CD14-positive monocyte (primary cell): ENCODE measurements at regions not wholly inside any gene's neighbourhood (a gene's known extent, or its start where the extent isn't known, plus 50 kb on each side); places are given as distances from the start of the nearest gene placed in this dataset.
"Not testable (repeated sequence)": the region's sequence is repeated elsewhere in the genome, so short reads cannot be mapped to it uniquely, and the experiment has no call there.

Source experiments
- DNase-seq, 3 donors: peaks; one replicate each; pipeline ENCODE4 v3.0.0-alpha.2; 2011 to 2022
- H2AFZ ChIP-seq: 2 replicates; pipeline ENCODE4 v1.6.0; 2012; ENCODE audit warnings: mild to moderate bottlenecking, low read depth, low read length, inconsistent platforms; ENCODE audit not compliant: insufficient read depth, poor library complexity, severe bottlenecking
- H3K27ac ChIP-seq, 2 donors: 1 replicate in 1 of 2; 2 replicates in 1 of 2; pipeline ENCODE4 v1.5.1; 2012 to 2013; ENCODE audit warnings: low read length in 2 of 2, control low read depth in 1 of 2, inconsistent platforms in 1 of 2, low read depth in 1 of 2, mild to moderate bottlenecking in 1 of 2
- H3K27me3 ChIP-seq, 2 donors: one replicate each; pipeline versions ENCODE4 v1.6.0 to v1.6.1; 2011 to 2013; ENCODE audit warnings: low read length in 2 of 2; ENCODE audit not compliant: control insufficient read depth in 2 of 2, insufficient read depth in 2 of 2
- H3K36me3 ChIP-seq, 2 donors: replicated peaks in 1 of 2; 1 replicate in 1 of 2; 2 replicates in 1 of 2; pipeline versions ENCODE4 v1.5.1 to v1.6.1; 2012 to 2013; ENCODE audit warnings: low read length in 2 of 2, control low read depth in 1 of 2, inconsistent platforms in 1 of 2, mild to moderate bottlenecking in 1 of 2; ENCODE audit not compliant: insufficient read depth in 2 of 2, control insufficient read depth in 1 of 2
- H3K4me1 ChIP-seq, 2 donors: 1 replicate in 1 of 2; 2 replicates in 1 of 2; pipeline versions ENCODE4 v1.5.1 to v1.6.1; 2012 to 2013; ENCODE audit warnings: low read length in 2 of 2, control low read depth in 1 of 2, inconsistent platforms in 1 of 2, mild to moderate bottlenecking in 1 of 2, moderate library complexity in 1 of 2; ENCODE audit not compliant: insufficient read depth in 2 of 2, control insufficient read depth in 1 of 2
- H3K4me2 ChIP-seq: replicated peaks from 2 replicates; pipeline ENCODE3; 2012; ENCODE audit warnings: low read length, moderate library complexity, mild to moderate bottlenecking; ENCODE audit not compliant: poor library complexity, severe bottlenecking; ENCODE audit errors: extremely low read depth
- H3K4me3 ChIP-seq, 3 experiments: fragments of 200-600 bp in 1 of 3; sonication (generic) in 1 of 3; replicated peaks in 1 of 3; 1 replicate in 2 of 3; 2 replicates in 1 of 3; pipeline ENCODE4 v1.5.1; 2011 to 2013; ENCODE audit warnings: low read length in 3 of 3, mild to moderate bottlenecking in 3 of 3, control low read depth in 2 of 3, low read depth in 2 of 3, inconsistent platforms in 1 of 3, moderate library complexity in 1 of 3
- H3K79me2 ChIP-seq: 2 replicates; pipeline ENCODE4 v1.6.0; 2012; ENCODE audit warnings: mild to moderate bottlenecking, control low read depth, inconsistent platforms, low read length, moderate library complexity; ENCODE audit not compliant: insufficient read depth
- H3K9ac ChIP-seq: 2 replicates; pipeline ENCODE4 v1.6.0; 2017; ENCODE audit warnings: low read length, mild to moderate bottlenecking; ENCODE audit not compliant: insufficient read depth, poor library complexity, severe bottlenecking
- H3K9me3 ChIP-seq, 2 donors: replicated peaks in 1 of 2; 1 replicate in 1 of 2; 2 replicates in 1 of 2; pipeline versions ENCODE4 v1.5.1 to v1.6.1; 2012 to 2013; ENCODE audit warnings: low read length in 2 of 2, control low read depth in 1 of 2; ENCODE audit not compliant: control insufficient read depth in 1 of 2, insufficient read depth in 1 of 2
- H4K20me1 ChIP-seq: 2 replicates; pipeline ENCODE4 v1.6.0; 2012; ENCODE audit warnings: mild to moderate bottlenecking, low read length, control low read depth, moderate library complexity; ENCODE audit not compliant: insufficient read depth
- H3K27ac Mint-ChIP-seq, 7 donors: one replicate each; pipeline ENCODE4 v1.8.0; 2020; ENCODE audit warnings: mild to moderate bottlenecking in 7 of 7, mixed read lengths in 7 of 7, moderate library complexity in 6 of 7, inconsistent platforms in 2 of 7
- H3K27me3 Mint-ChIP-seq, 3 donors: one replicate each; pipeline ENCODE4 v1.8.0; 2021 to 2022; ENCODE audit warnings: low read depth in 3 of 3, mild to moderate bottlenecking in 3 of 3, mixed read lengths in 3 of 3, moderate library complexity in 3 of 3, inconsistent platforms in 1 of 3
- H3K36me3 Mint-ChIP-seq, 2 donors: one replicate each; pipeline ENCODE4 v1.8.0; 2020; ENCODE audit warnings: mixed read lengths in 2 of 2, inconsistent platforms in 1 of 2, mild to moderate bottlenecking in 1 of 2
- H3K4me1 Mint-ChIP-seq: one replicate; pipeline ENCODE4 v1.8.0; 2020; ENCODE audit warnings: mild to moderate bottlenecking, mixed read lengths
- H3K4me3 Mint-ChIP-seq, 2 donors: one replicate each; pipeline ENCODE4 v1.8.0; 2020; ENCODE audit warnings: mild to moderate bottlenecking in 2 of 2, mixed read lengths in 2 of 2, moderate library complexity in 1 of 2
- H3K9me3 Mint-ChIP-seq, 7 donors: one replicate each; pipeline ENCODE4 v1.8.0; 2020 to 2022; ENCODE audit warnings: mixed read lengths in 7 of 7, mild to moderate bottlenecking in 6 of 7, moderate library complexity in 6 of 7, inconsistent platforms in 2 of 7
- CTCF ChIP-seq: fragments of 200-600 bp; IDR thresholded peaks from one replicate; pipeline ENCODE4 v1.8.0; 2022; ENCODE audit warnings: antibody characterized with exemption, mild to moderate bottlenecking
- WGBS: methylation state at CpG from one replicate; pipeline ENCODE4 v1.1.5; 2013; ENCODE audit warnings: missing lambda C conversion rate; ENCODE audit not compliant: insufficient coverage; 5-methylcytosine and 5-hydroxymethylcytosine counted together
- intact Hi-C, 2 donors: fragments of 100-400 bp; cut with micrococcal nuclease; formaldehyde crosslinking; loops; one replicate each; pipeline versions ENCODE4 v1.15.0 to v1.15.1; 2023

GRCh38 chr6:49110916-49111315 lies 352.1 kb downstream of the MMUT start:
- Histone ChIP-seq H3K4me1 (no peaks in the 10 kb centered on the region), H3K79me2 (no peaks in the 10 kb centered on the region), H3K27ac (no peak overlapping the region), H3K9ac (no peak overlapping the region), H3K27me3 (no peaks in the 10 kb centered on the region), H4K20me1 (no peaks in the 10 kb centered on the region), H3K4me2 (no peak overlapping the region), H3K4me3 (no peak overlapping the region), H3K36me3 (no peaks in the 10 kb centered on the region), H2AFZ (no peak overlapping the region), H3K9me3 (no peaks in the 10 kb centered on the region)
- TF ChIP-seq CTCF = no peak
- H3K9me3 Mint-ChIP-seq = peaks cover 0 to 3% (median 0%) of the 10 kb centered on the region in 7 donors
- no CpG with 5 or more reads among the region's 2 CpGs for WGBS
- peaks cover 0 to 2% (median 0%) of the 10 kb centered on the region in 3 donors for H3K27me3 Mint-ChIP-seq
- no peak overlapping the region for H3K4me3 Mint-ChIP-seq
- DNase-seq = no peak
- intact Hi-C loops = no loop called here
- no peaks in the 10 kb centered on the region for H3K4me1 Mint-ChIP-seq
- no peaks in the 10 kb centered on the region for H3K36me3 Mint-ChIP-seq
- H3K27ac Mint-ChIP-seq = no peak overlapping the region

GRCh38 chr6:49097664-49098063 lies 365.4 kb downstream of the MMUT start:
- intact Hi-C loops, DNase-seq, H3K4me1 ChIP-seq, H3K9ac ChIP-seq, H3K4me3 ChIP-seq, H3K27me3 Mint-ChIP-seq, H3K36me3 ChIP-seq, H3K4me1 Mint-ChIP-seq, H3K79me2 ChIP-seq, H4K20me1 ChIP-seq, H2AFZ ChIP-seq, H3K27ac ChIP-seq, H3K36me3 Mint-ChIP-seq, H3K4me3 Mint-ChIP-seq, H3K27ac Mint-ChIP-seq, H3K4me2 ChIP-seq, H3K27me3 ChIP-seq: not testable (repeated sequence)
- H3K9me3 Mint-ChIP-seq = peaks cover 2 to 16% (median 11%) of the 10 kb centered on the region in 7 donors
- H3K9me3 ChIP-seq = peaks cover 3 to 11% of the 10 kb centered on the region in 2 donors
- 93% methylated on average over 11 of the region's 11 CpGs for WGBS
